NT2/D1 (cell line): ENCODE measurements at regions not wholly inside any gene's neighbourhood (a gene's known extent, or its start where the extent isn't known, plus 50 kb on each side); places are given as distances from the start of the nearest gene placed in this dataset.

Experiments used
- DNase-seq: peaks from one replicate; pipeline ENCODE4 v3.0.0-alpha.2; 2011; ENCODE audit warnings: low read depth, low spot score
- H3K27me3 ChIP-seq: 2 replicates; pipeline ENCODE4 v1.6.0; 2011; ENCODE audit warnings: mild to moderate bottlenecking; ENCODE audit not compliant: insufficient read length, insufficient read depth
- H3K36me3 ChIP-seq: 2 replicates; pipeline ENCODE4 v1.6.1; 2011; ENCODE audit warnings: mild to moderate bottlenecking, low read length, mixed read lengths; ENCODE audit not compliant: insufficient read depth, insufficient read length
- H3K4me1 ChIP-seq: 2 replicates; pipeline ENCODE4 v1.5.1; 2011; ENCODE audit not compliant: insufficient read depth, insufficient read length
- H3K4me3 ChIP-seq: 2 replicates; pipeline ENCODE4 v1.5.1; 2011; ENCODE audit warnings: low read depth; ENCODE audit not compliant: insufficient read length
- H3K9ac ChIP-seq: 2 replicates; pipeline ENCODE4 v1.6.0; 2011; ENCODE audit warnings: low read depth; ENCODE audit not compliant: insufficient read length
- H3K9me3 ChIP-seq: 2 replicates; pipeline ENCODE4 v1.5.1; 2011; ENCODE audit warnings: mild to moderate bottlenecking, low read length; ENCODE audit not compliant: insufficient read depth
- SUZ12 ChIP-seq: IDR thresholded peaks from 2 replicates; pipeline ENCODE4 v1.6.1; 2011; ENCODE audit not compliant: insufficient read length, insufficient read depth; ENCODE audit errors: extremely low read depth
- YY1 ChIP-seq: IDR thresholded peaks from 2 replicates; pipeline ENCODE4 v1.6.1; 2011; ENCODE audit not compliant: insufficient read length, insufficient read depth
- ZNF274 ChIP-seq: IDR thresholded peaks from 2 replicates; pipeline ENCODE4 v1.6.1; 2011; ENCODE audit warnings: mild to moderate bottlenecking, low read depth, low read length

GRCh38 chr10:128530946-128531345 is 404.7 kb upstream of the MKI67 start:
- Histone ChIP-seq H3K36me3 (no peaks in the 10 kb centered on the region), H3K4me1 (peaks cover 4% of the 10 kb centered on the region), H3K4me3 (no peak overlapping the region), H3K9ac (no peak overlapping the region), H3K27me3 (no peaks in the 10 kb centered on the region), H3K9me3 (no peaks in the 10 kb centered on the region)
- DNase-seq = no peak
- TF ChIP-seq ZNF274 (no peak), SUZ12 (no peak), YY1 (no peak)

DNA sequence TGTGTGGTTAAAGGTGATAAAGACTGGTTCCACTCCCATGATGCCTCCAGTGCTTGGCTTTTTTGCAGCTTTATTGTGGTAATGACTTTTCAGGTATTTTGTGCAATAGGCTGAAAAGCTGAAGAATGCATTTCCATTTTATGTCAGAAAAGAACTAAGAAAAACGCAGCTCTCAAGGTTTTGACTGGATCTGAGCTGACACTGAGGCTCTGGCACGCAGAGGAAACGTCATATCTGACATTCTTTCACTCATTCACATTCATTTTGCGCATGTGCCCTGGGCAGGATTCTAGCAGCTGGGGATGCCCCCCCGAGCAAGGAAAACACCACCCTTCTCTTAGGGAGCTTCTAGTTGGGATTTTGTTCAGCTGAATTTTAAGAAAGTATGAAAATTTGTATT is 408.5 kb upstream of the MKI67 start:
- Histone ChIP-seq H3K9me3 (no peaks in the 10 kb centered on the region), H3K9ac (no peak overlapping the region), H3K27me3 (no peaks in the 10 kb centered on the region), H3K4me3 (no peak overlapping the region), H3K4me1 (peaks cover 2% of the 10 kb centered on the region), H3K36me3 (no peaks in the 10 kb centered on the region)
- DNase-seq = no peak
- no peak for TF ChIP-seq ZNF274
- TF ChIP-seq SUZ12 = no peak
- TF ChIP-seq YY1 = no peak

GRCh38 chr10:128536259-128536658 is 410.0 kb upstream of the MKI67 start:
- no peak for DNase-seq
- TF ChIP-seq SUZ12 (no peak), ZNF274 (no peak), YY1 (no peak)
- no peaks in the 10 kb centered on the region for H3K36me3 ChIP-seq
- H3K4me3 ChIP-seq = no peak overlapping the region
- H3K9ac ChIP-seq = no peak overlapping the region
- no peaks in the 10 kb centered on the region for H3K27me3 ChIP-seq
- peaks cover 2% of the 10 kb centered on the region for H3K4me1 ChIP-seq
- H3K9me3 ChIP-seq = no peaks in the 10 kb centered on the region

GRCh38 chr10:128537834-128538330 is 411.7 kb upstream of the MKI67 start:
- Histone ChIP-seq H3K36me3 (no peaks in the 10 kb centered on the region), H3K4me1 (peaks cover 2% of the 10 kb centered on the region), H3K9ac (no peak overlapping the region), H3K27me3 (no peaks in the 10 kb centered on the region), H3K4me3 (no peak overlapping the region), H3K9me3 (no peaks in the 10 kb centered on the region)
- no peak for DNase-seq
- TF ChIP-seq ZNF274 (no peak), SUZ12 (no peak), YY1 (no peak)

- Histone ChIP-seq H3K27me3 (no peaks in the 10 kb centered on the region), H3K36me3 (no peaks in the 10 kb centered on the region), H3K4me3 (no peak overlapping the region), H3K9ac (no peak overlapping the region), H3K4me1 (peaks cover 2% of the 10 kb centered on the region), H3K9me3 (no peaks in the 10 kb centered on the region)
- TF ChIP-seq SUZ12 = no peak
- TF ChIP-seq YY1 = no peak
- no peak for TF ChIP-seq ZNF274
- no peak for DNase-seq
Measured at GRCh38 chr10:128538671-128539070, 412.4 kb upstream of the MKI67 start.

- H3K27me3 ChIP-seq = no peaks in the 10 kb centered on the region
- no peaks in the 10 kb centered on the region for H3K36me3 ChIP-seq
- no peak overlapping the region for H3K4me3 ChIP-seq
- DNase-seq = no peak
- H3K4me1 ChIP-seq = peaks cover 4% of the 10 kb centered on the region
- no peaks in the 10 kb centered on the region for H3K9me3 ChIP-seq
- no peak for TF ChIP-seq ZNF274
- TF ChIP-seq YY1 = no peak
- no peak for TF ChIP-seq SUZ12
- H3K9ac ChIP-seq = peak overlapping the region; percentile 2
Measured at GRCh38 chr10:128539510-128540127, 413.4 kb upstream of the MKI67 start.

- Histone ChIP-seq H3K4me1 (peaks cover 4% of the 10 kb centered on the region), H3K9me3 (no peaks in the 10 kb centered on the region), H3K9ac (peak overlapping the region; percentile 74), H3K27me3 (no peaks in the 10 kb centered on the region), H3K36me3 (no peaks in the 10 kb centered on the region), H3K4me3 (peak overlapping the region; percentile 32)
- no peak for DNase-seq
- TF ChIP-seq ZNF274 = no peak
- TF ChIP-seq YY1 = no peak
Measured at GRCh38 chr10:128540128-128540762, 414.0 kb upstream of the MKI67 start.
